Upper lobe of left lung (tissue), 4 donors: ENCODE measurements at regions not wholly inside any gene's neighbourhood (a gene's known extent, or its start where the extent isn't known, plus 50 kb on each side); places are given as distances from the start of the nearest gene placed in this dataset.

Experiments
- CTCF ChIP-seq, 6 experiments: fragments of 450-650 bp in 4 of 6; fragments of 200-600 bp in 2 of 6; sonication (generic) in 2 of 6; IDR thresholded peaks; one replicate each; pipeline ENCODE4 v1.5.1; 2016 to 2019; ENCODE audit warnings: antibody characterized with exemption in 6 of 6
- EP300 ChIP-seq, 4 donors: sonication (generic); formaldehyde crosslinking; IDR thresholded peaks; one replicate each; pipeline ENCODE4 v1.5.1; 2017; ENCODE audit warnings: antibody characterized with exemption in 4 of 4, control low read depth in 2 of 4
- POLR2A ChIP-seq, 4 donors: fragments of 450-650 bp; IDR thresholded peaks; one replicate each; pipeline ENCODE4 v1.5.1; 2016 to 2017; ENCODE audit warnings: antibody characterized with exemption in 4 of 4, mild to moderate bottlenecking in 2 of 4
- POLR2AphosphoS5 ChIP-seq, 2 donors: sonication (generic); formaldehyde crosslinking; IDR thresholded peaks; one replicate each; pipeline ENCODE4 v1.5.1; 2017; ENCODE audit warnings: antibody characterized with exemption in 2 of 2

- TF ChIP-seq EP300 (IDR thresholded peaks at IDR 0.05) (no peak), CTCF (IDR thresholded peaks at IDR 0.05) (no peak), POLR2AphosphoS5 (IDR thresholded peaks at IDR 0.05) (no peak), POLR2A (IDR thresholded peaks at IDR 0.05) (no peak)
Observed at GRCh38 chr14:98103705-98104104, 1168.3 kb downstream of the BCL11B start.
